Activated T-cell treated with anti-CD3 and anti-CD28 coated beads, Interleukin-2, amount 50 U/mL, for 48 hours (primary cell): ENCODE measurements at regions not wholly inside any gene's neighbourhood (a gene's known extent, or its start where the extent isn't known, plus 50 kb on each side); places are given as distances from the start of the nearest gene placed in this dataset.

Experiments
- DNase-seq, 2 experiments: peaks; one replicate each; pipeline ENCODE4 v3.0.0-alpha.2; 2020

DNA sequence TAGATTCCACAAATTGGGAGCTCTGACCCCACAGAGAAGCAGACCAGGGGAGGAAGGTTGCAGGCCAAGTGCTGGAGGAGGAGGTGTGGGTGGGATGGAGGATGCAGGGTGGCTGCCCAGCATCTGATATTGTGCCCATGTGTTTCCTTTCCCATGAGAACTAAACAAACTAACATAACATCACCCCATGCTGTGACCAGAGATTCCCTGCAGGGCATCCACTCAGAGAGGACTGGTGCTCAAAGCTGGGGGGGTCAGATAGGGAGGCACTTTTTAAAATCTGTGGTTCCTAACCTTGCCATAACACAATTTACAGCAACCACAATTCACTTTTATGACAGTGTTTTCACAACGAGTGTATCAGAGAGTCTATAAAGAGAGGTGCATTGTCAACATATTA lies 1277.6 kb downstream of the AACS start:
- no peak for DNase-seq

- DNase-seq: no peak
These were observed 1278.1 kb downstream of the AACS start for GRCh38 chr12:126343321-126343720.

DNA sequence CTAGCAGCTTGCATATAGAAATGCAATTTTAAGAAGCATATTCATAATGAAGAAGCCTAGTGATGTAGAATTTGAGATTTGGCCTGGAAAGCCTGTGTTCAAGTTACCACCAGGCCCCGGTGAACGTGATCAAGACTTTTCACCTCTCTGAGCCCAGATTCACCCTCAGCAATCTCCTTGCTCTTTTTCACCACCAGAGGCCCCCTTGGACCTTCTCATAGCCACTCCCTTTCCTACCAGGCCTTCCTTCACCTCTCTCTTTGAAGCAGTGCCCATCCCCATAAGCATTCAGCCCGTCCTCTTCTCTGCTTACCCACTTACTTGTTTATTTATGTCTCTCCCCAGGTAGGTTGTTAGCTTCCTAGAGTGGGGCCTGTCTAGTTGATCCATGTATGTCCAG lies 1280.9 kb downstream of the AACS start:
- DNase-seq: no peak

- DNase-seq: no peak
These were observed 1282.2 kb downstream of the AACS start for GRCh38 chr12:126347421-126347820.

DNA sequence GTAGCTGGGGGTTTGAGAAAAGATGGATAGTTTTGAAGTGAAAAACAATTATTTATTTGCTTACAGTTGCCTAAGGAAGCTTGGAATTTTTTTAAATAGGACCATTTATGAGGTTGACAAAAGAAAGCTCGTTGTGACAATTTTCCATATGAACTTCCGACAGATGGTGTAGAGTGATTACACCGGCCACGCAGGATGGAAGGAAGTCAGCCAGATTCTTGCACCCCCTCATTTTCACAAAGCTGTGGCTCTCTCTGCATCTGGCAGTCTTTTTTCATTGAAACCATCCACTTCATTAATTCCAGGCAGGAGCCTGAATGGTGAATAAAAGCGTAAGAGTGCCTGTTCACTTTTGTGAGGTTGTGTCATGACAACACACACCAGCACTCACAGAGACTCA lies 1284.1 kb downstream of the AACS start:
- DNase-seq: no peak

GRCh38 chr12:126353604-126354003 lies 1288.4 kb downstream of the AACS start:
- DNase-seq: no peak

DNA sequence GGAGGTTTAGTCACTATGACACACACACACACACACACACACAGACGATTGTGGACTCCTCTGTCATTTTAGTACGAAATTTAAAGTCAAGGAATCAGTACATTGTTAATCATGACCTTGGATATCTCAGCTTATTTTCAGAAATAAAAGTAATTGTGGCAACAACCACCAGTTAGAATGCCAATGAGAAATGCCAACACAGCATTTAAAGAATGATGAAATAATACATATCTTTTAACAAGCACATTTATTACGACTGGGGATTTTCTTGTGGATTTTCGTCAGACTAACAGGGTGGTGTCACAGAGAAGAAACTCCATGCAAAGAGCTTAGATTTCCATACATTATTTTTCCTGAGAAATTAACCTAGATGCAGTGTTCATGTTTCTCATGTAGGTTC lies 1289.4 kb downstream of the AACS start:
- DNase-seq: no peak

- no peak for DNase-seq
These were observed 1290.1 kb downstream of the AACS start for GRCh38 chr12:126355346-126355745.

DNA sequence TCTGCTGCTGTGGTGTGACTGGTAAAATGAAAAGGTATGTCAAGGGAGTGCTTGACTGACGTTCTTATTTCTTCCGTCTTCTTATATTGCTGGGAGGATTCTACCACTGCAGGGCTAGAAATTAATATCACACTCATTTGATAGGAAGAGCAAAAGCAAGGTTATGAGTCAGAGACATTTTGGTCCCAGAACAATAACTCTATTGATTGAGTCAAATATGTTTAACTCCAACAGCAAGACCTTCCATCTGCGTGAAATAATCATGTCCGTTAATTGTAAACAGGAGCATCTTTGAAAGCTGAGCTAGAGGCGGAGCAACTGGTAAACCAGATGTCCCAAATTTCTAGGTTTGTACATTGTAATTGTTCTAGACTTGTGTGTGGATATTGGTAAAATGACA lies 1293.6 kb downstream of the AACS start:
- no peak for DNase-seq

- DNase-seq: no peak
These were observed 1294.0 kb downstream of the AACS start for GRCh38 chr12:126359216-126359615.

- no peak for DNase-seq
These were observed 1296.6 kb downstream of the AACS start for GRCh38 chr12:126361804-126362203.

DNA sequence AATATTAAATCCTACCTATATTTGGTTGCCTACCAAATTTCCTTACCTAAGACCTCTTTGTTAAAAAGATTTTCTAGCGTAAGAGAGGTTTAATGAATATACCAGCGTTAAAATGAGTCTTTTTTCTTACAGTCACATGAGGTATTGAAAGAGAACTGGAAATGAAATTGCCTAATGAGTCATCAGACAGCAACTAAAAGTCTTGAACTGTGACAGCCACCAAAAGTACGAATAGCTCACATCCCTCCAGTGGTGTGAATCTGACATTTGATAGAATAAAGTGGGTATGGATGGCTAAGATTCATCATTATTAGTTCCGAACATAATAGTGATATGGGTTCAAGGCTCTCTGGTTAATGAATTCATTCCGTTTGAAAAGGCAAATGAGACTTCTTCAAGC lies 1297.3 kb downstream of the AACS start:
- no peak for DNase-seq

DNA sequence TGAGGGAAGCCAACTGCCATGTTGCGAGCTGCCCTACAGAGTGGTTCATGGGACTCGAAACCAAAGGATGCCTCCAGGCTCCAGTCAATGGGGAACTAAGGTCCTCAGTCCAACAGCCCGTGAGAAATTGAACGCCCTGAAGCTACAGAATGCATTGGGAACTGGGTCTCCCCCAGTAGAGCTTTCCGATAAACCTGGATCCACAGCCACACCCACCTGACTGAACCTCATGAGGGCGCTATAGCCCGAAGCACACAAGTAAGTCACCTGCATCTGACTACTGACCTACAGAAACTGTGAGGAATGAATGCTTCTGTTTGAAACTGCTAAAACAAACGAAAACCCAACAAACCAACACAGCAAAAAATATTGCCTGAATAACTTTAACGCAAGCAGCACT lies 1297.7 kb downstream of the AACS start:
- DNase-seq: no peak

GRCh38 chr12:126369487-126370463 lies 1304.5 kb downstream of the AACS start:
- DNase-seq: no peak

- DNase-seq: no peak
These were observed 1318.3 kb downstream of the AACS start for GRCh38 chr12:126383506-126383905.

GRCh38 chr12:126384026-126384564 lies 1318.9 kb downstream of the AACS start:
- DNase-seq: no peak

GRCh38 chr12:126385785-126386184 lies 1320.5 kb downstream of the AACS start:
- DNase-seq: no peak

- no peak for DNase-seq
These were observed 1324.1 kb downstream of the AACS start for GRCh38 chr12:126389220-126389841.

DNA sequence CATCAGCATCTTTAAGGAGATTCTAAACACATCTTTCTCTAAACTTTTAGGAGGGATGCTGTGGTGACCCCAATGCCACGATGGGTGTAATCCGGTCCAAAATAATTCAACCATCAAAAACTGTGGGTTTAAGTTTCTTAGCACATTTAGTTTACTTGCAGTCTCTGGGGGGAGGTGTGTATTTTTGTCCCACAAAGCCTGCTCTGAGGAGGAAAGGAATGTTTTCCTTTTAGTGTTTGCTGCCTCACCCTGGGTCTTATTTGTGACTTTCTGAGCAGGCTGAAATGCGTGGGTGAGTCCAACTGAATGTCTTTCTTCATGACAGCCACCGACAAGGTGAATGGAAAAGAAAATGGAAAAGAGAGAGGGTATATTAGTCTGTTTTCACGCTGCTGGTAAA lies 1324.7 kb downstream of the AACS start:
- no peak for DNase-seq

GRCh38 chr12:126390969-126391566 lies 1325.8 kb downstream of the AACS start:
- no peak for DNase-seq

- no peak for DNase-seq
These were observed 1331.3 kb downstream of the AACS start for GRCh38 chr12:126396536-126396935.

GRCh38 chr12:126397071-126397581 lies 1331.9 kb downstream of the AACS start:
- DNase-seq: no peak

- no peak for DNase-seq
These were observed 1332.4 kb downstream of the AACS start for GRCh38 chr12:126397660-126398059.
